ENCODE measurements at regions not wholly inside any gene's neighbourhood (a gene's known extent, or its start where the extent isn't known, plus 50 kb on each side); places are given as distances from the start of the nearest gene placed in this dataset.

- TF ChIP-seq REST (IDR thresholded peaks at IDR 0.05; ENCODE audit: insufficient replicate concordance, low read depth) (peak; percentile 82), CTCF (IDR thresholded peaks at IDR 0.05; ENCODE audit: insufficient read depth, low read length) (no peak), GABPA (IDR thresholded peaks at IDR 0.05; ENCODE audit: low read depth) (no peak), SPI1 (IDR thresholded peaks at IDR 0.05; ENCODE audit: borderline replicate concordance, low read depth) (no peak), POLR2AphosphoS5 (IDR thresholded peaks at IDR 0.05; ENCODE audit: low read depth) (no peak)
- no peaks in the 10 kb centered on the region for H3K27me3 ChIP-seq (ENCODE audit: insufficient read depth, poor library complexity, severe bottlenecking)
- H3K27ac ChIP-seq (replicated peaks): no peak overlapping the region
- DNase-seq (ENCODE audit: low read depth in 1 of 2, low spot score in 1 of 2): no peak
- H3K4me3 ChIP-seq (replicated peaks; ENCODE audit: insufficient read depth, low read length): no peak overlapping the region
Measured at GRCh38 chr13:69008499-69008898, 1099.1 kb upstream of the ATXN8OS start.

GRCh38 chr13:68998056-68998455, 1109.6 kb upstream of the ATXN8OS start:
- no peak for TF ChIP-seq GABPA (IDR thresholded peaks at IDR 0.05; ENCODE audit: low read depth)
- TF ChIP-seq SPI1 (IDR thresholded peaks at IDR 0.05; ENCODE audit: borderline replicate concordance, low read depth): no peak
- no peak for TF ChIP-seq REST (IDR thresholded peaks at IDR 0.05; ENCODE audit: insufficient replicate concordance, low read depth)
- TF ChIP-seq POLR2AphosphoS5 (IDR thresholded peaks at IDR 0.05; ENCODE audit: low read depth): no peak
- TF ChIP-seq CTCF (IDR thresholded peaks at IDR 0.05; ENCODE audit: insufficient read depth, low read length): no peak
- Histone ChIP-seq H3K27ac (replicated peaks) (no peak overlapping the region), H3K4me3 (replicated peaks; ENCODE audit: insufficient read depth, low read length) (no peak overlapping the region), H3K27me3 (ENCODE audit: insufficient read depth, poor library complexity, severe bottlenecking) (no peaks in the 10 kb centered on the region)
- DNase-seq (ENCODE audit: low read depth in 1 of 2, low spot score in 1 of 2): no peak

- DNase-seq (ENCODE audit: low read depth in 1 of 2, low spot score in 1 of 2): no peak
- H3K4me3 ChIP-seq (replicated peaks; ENCODE audit: insufficient read depth, low read length): no peak overlapping the region
- no peaks in the 10 kb centered on the region for H3K27me3 ChIP-seq (ENCODE audit: insufficient read depth, poor library complexity, severe bottlenecking)
- no peak overlapping the region for H3K27ac ChIP-seq (replicated peaks)
- no peak for TF ChIP-seq POLR2AphosphoS5 (IDR thresholded peaks at IDR 0.05; ENCODE audit: low read depth)
- TF ChIP-seq GABPA (IDR thresholded peaks at IDR 0.05; ENCODE audit: low read depth): no peak
- no peak for TF ChIP-seq SPI1 (IDR thresholded peaks at IDR 0.05; ENCODE audit: borderline replicate concordance, low read depth)
- no peak for TF ChIP-seq CTCF (IDR thresholded peaks at IDR 0.05; ENCODE audit: insufficient read depth, low read length)
- no peak for TF ChIP-seq REST (IDR thresholded peaks at IDR 0.05; ENCODE audit: insufficient replicate concordance, low read depth)
Measured at GRCh38 chr13:68996668-68997025, 1111.0 kb upstream of the ATXN8OS start.

All from HL-60 (cell line).